Lower leg skin (tissue), 4 donors: ENCODE measurements at regions not wholly inside any gene's neighbourhood (a gene's known extent, or its start where the extent isn't known, plus 50 kb on each side); places are given as distances from the start of the nearest gene placed in this dataset.

Experiments
- DNase-seq, 2 donors: peaks; one replicate each; pipeline ENCODE4 v3.0.0-alpha.2; 2019; ENCODE audit warnings: low spot score in 2 of 2
- H3K4me3 ChIP-seq: fragments of 200-600 bp; sonication (generic); 2 replicates; pipeline ENCODE4 v1.5.1; 2017; ENCODE audit warnings: mild to moderate bottlenecking, low read depth; ENCODE audit not compliant: poor library complexity, severe bottlenecking
- CTCF ChIP-seq, 3 donors: fragments of 450-650 bp; IDR thresholded peaks; one replicate each; pipeline ENCODE4 v1.5.1; 2016; ENCODE audit warnings: antibody characterized with exemption in 3 of 3, mild to moderate bottlenecking in 3 of 3, moderate library complexity in 2 of 3
- POLR2A ChIP-seq, 2 donors: fragments of 450-650 bp; IDR thresholded peaks; one replicate each; pipeline ENCODE4 v1.6.1; 2016 to 2017; ENCODE audit warnings: antibody characterized with exemption in 2 of 2, mild to moderate bottlenecking in 1 of 2, moderate library complexity in 1 of 2
- WGBS, 2 donors: methylation state at CpG; one replicate each; pipeline ENCODE4 v1.1.5; 2018; 5-methylcytosine and 5-hydroxymethylcytosine counted together
- intact Hi-C: fragments of 100-400 bp; cut with DNase I; formaldehyde crosslinking; loops from one replicate; pipeline ENCODE4 v1.15.0; 2023; ENCODE audit warnings: low total_unique reads

GRCh38 chr14:54094765-54095164 is 138.1 kb upstream of the BMP4 start:
- no peak overlapping the region for H3K4me3 ChIP-seq
- no peak for DNase-seq
- TF ChIP-seq POLR2A (IDR thresholded peaks at IDR 0.05) (no peak), CTCF (IDR thresholded peaks at IDR 0.05) (no peak)
- intact Hi-C loops: no loop called here

DNA sequence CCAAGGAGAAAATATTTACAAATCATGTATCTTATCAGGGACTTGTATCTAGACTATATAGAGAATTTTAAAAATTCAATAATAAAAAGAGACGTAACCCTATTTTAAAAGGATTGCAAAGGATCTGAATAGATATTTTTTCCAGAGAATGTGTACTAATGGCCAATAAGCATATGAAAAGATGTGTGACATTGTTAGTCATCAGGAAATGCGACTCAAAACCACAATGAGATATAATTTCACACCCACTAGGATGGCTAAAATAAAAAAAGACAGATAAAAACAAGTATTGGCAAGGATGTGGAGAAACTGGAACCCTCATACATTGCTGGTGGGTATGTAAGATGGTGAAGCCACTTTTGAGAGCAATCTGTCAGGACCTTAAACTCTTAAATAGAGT is 141.9 kb upstream of the BMP4 start:
- no peak for DNase-seq
- intact Hi-C loops: no loop called here
- no peak for TF ChIP-seq CTCF (IDR thresholded peaks at IDR 0.05)
- 83 to 96% methylated on average over 2 of the region's 2 CpGs for WGBS, 2 donors
- H3K4me3 ChIP-seq: no peak overlapping the region

GRCh38 chr14:54102051-54102456 is 145.4 kb upstream of the BMP4 start:
- WGBS, 2 donors: 65 to 77% methylated on average over 4 of the region's 4 CpGs
- no peak overlapping the region for H3K4me3 ChIP-seq
- intact Hi-C loops: no loop called here
- no peak for DNase-seq
- TF ChIP-seq POLR2A (IDR thresholded peaks at IDR 0.05) (no peak), CTCF (IDR thresholded peaks at IDR 0.05) (no peak)

GRCh38 chr14:54102530-54102929 is 145.9 kb upstream of the BMP4 start:
- DNase-seq: no peak
- TF ChIP-seq CTCF (IDR thresholded peaks at IDR 0.05) (no peak), POLR2A (IDR thresholded peaks at IDR 0.05) (no peak)
- H3K4me3 ChIP-seq: no peak overlapping the region
- intact Hi-C loops: no loop called here

DNA sequence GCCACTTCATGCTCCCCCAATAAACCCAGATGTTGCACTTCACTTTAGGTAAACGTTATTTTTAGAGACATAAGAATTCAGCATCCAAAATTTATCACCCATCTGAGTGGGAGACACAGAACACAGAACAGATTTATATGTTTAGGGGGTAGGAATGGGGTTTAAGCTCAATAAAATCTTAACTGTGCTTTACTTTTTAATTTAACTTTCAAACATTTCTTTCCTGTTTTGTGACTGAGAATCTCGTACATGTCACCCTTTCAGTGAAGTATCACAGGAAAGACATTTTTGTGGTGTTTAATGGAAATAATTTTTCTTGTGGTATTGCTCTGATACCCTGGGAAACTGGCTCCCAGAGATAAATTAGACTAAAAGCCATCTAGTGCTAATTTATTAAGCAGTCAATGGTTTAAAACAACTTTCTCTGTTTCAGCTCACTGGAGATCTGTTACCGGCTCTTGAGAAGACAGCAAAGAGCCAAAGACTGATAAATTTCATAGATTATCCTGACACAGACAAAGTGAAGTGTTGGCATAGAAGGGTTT is 148.0 kb upstream of the BMP4 start:
- no peak overlapping the region for H3K4me3 ChIP-seq
- no peak for DNase-seq
- 71 to 78% methylated on average over 3 of the region's 3 CpGs for WGBS, 2 donors
- no peak for TF ChIP-seq POLR2A (IDR thresholded peaks at IDR 0.05)
- no peak for TF ChIP-seq CTCF (IDR thresholded peaks at IDR 0.05)
- intact Hi-C loops: no loop called here

- H3K4me3 ChIP-seq: no peak overlapping the region
- intact Hi-C loops: no loop called here
- DNase-seq: no peak
- WGBS, 2 donors: 89 to 93% methylated on average over 2 of the region's 2 CpGs
- TF ChIP-seq POLR2A (IDR thresholded peaks at IDR 0.05): no peak
- no peak for TF ChIP-seq CTCF (IDR thresholded peaks at IDR 0.05)
Observed at GRCh38 chr14:54105406-54105805, 148.8 kb upstream of the BMP4 start.
